Endothelial cell of umbilical vein (primary cell): ENCODE measurements at regions not wholly inside any gene's neighbourhood (a gene's known extent, or its start where the extent isn't known, plus 50 kb on each side); places are given as distances from the start of the nearest gene placed in this dataset.

Experiments
- TF ChIP-seq, protein P1 (sequence below): IDR thresholded peaks from 2 replicates; pipeline ENCODE4 v1.6.1; 2011; ENCODE audit not compliant: insufficient read depth, insufficient read length
- TF ChIP-seq, protein P2 (sequence below), 2 donors: IDR thresholded peaks; 1 replicate in 1 of 2; 2 replicates in 1 of 2; pipeline ENCODE4 v1.5.1; 2011; ENCODE audit warnings: low read length in 2 of 2, mild to moderate bottlenecking in 2 of 2, moderate library complexity in 2 of 2, control low read depth in 1 of 2, inconsistent platforms in 1 of 2, low read depth in 1 of 2; ENCODE audit not compliant: insufficient read depth in 1 of 2; ENCODE audit errors: extremely low read depth in 1 of 2

DNA sequence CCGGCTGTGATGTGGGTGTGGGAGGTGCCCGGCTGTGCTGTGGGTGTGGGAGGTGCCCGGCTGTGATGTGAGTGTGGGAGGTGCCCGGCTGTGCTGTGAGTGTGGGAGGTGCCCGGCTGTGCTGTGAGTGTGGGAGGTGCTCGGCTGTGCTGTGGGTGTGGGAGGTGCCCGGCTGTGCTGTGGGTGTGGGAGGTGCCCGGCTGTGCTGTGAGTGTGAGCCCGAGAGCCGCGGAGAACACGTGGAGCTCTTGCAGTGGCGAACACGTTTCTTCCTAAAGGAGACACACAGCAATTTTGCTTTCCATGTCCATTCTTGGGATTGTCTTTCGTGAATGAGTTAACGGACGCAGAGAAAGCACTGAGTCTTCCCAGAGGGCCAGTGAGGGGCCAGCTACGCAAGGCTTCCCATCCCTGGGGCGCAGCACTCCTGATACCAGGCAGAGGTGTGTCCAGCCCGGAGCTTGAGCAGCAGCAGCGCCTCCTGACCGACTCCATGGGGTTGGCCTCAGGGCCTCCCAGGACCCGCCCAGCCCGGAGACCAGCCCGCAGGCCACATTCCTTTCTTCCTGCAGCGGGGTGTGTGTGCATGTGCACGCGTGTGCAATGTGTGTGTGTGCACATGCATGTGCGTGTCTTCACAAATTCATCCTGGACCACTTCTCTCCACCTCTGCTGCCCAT lies 245.0 kb upstream of the B3GAT1 start:
- TF ChIP-seq, protein P1, sequence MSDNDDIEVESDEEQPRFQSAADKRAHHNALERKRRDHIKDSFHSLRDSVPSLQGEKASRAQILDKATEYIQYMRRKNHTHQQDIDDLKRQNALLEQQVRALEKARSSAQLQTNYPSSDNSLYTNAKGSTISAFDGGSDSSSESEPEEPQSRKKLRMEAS = no peak
- TF ChIP-seq, protein P2, sequence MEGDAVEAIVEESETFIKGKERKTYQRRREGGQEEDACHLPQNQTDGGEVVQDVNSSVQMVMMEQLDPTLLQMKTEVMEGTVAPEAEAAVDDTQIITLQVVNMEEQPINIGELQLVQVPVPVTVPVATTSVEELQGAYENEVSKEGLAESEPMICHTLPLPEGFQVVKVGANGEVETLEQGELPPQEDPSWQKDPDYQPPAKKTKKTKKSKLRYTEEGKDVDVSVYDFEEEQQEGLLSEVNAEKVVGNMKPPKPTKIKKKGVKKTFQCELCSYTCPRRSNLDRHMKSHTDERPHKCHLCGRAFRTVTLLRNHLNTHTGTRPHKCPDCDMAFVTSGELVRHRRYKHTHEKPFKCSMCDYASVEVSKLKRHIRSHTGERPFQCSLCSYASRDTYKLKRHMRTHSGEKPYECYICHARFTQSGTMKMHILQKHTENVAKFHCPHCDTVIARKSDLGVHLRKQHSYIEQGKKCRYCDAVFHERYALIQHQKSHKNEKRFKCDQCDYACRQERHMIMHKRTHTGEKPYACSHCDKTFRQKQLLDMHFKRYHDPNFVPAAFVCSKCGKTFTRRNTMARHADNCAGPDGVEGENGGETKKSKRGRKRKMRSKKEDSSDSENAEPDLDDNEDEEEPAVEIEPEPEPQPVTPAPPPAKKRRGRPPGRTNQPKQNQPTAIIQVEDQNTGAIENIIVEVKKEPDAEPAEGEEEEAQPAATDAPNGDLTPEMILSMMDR (IDR thresholded peaks at IDR 0.05; ENCODE audit: extremely low read depth in 1 of 2, insufficient read depth in 1 of 2, low read depth in 1 of 2, low read length in 2 of 2) = no peak
